Spleen (tissue), 11 donors: ENCODE measurements at regions not wholly inside any gene's neighbourhood (a gene's known extent, or its start where the extent isn't known, plus 50 kb on each side); places are given as distances from the start of the nearest gene placed in this dataset.

Experiments
- DNase-seq: peaks from one replicate; pipeline ENCODE4 v3.0.0-alpha.2; 2020
- H3K27ac ChIP-seq, 8 donors: fragments of 200-600 bp; sonication (generic) in 7 of 8; 1 replicate in 4 of 8; 2 replicates in 4 of 8; pipeline versions ENCODE4 v1.5.0 to v1.8.0; 2016 to 2021; ENCODE audit warnings: inconsistent platforms in 4 of 8, mild to moderate bottlenecking in 4 of 8, moderate library complexity in 1 of 8
- H3K27me3 ChIP-seq, 7 donors: fragments of 200-600 bp; sonication (generic) in 6 of 7; replicated peaks in 1 of 7; 1 replicate in 4 of 7; 2 replicates in 3 of 7; pipeline versions ENCODE4 v1.5.0 to v1.8.0; 2016 to 2021; ENCODE audit warnings: inconsistent platforms in 3 of 7, mild to moderate bottlenecking in 1 of 7
- H3K36me3 ChIP-seq, 6 donors: fragments of 200-600 bp; sonication (generic) in 5 of 6; 1 replicate in 4 of 6; 2 replicates in 2 of 6; pipeline versions ENCODE4 v1.5.0 to v1.8.0; 2016 to 2021; ENCODE audit warnings: inconsistent platforms in 2 of 6
- H3K4me1 ChIP-seq, 6 donors: fragments of 200-600 bp; sonication (generic) in 5 of 6; 1 replicate in 3 of 6; 2 replicates in 3 of 6; pipeline versions ENCODE4 v1.5.0 to v1.8.0; 2016 to 2021; ENCODE audit warnings: inconsistent platforms in 3 of 6
- H3K4me3 ChIP-seq, 8 donors: fragments of 200-600 bp; sonication (generic) in 7 of 8; 1 replicate in 4 of 8; 2 replicates in 4 of 8; pipeline versions ENCODE4 v1.5.0 to v1.8.0; 2016 to 2021; ENCODE audit warnings: inconsistent platforms in 4 of 8, mild to moderate bottlenecking in 4 of 8, moderate library complexity in 2 of 8
- H3K9me3 ChIP-seq, 8 donors: fragments of 200-600 bp; sonication (generic) in 7 of 8; 1 replicate in 4 of 8; 2 replicates in 4 of 8; pipeline versions ENCODE4 v1.5.0 to v1.8.0; 2016 to 2021; ENCODE audit warnings: inconsistent platforms in 4 of 8
- POLR2A ChIP-seq, 3 donors: fragments of 450-650 bp; IDR thresholded peaks; one replicate each; pipeline ENCODE4 v1.5.1; 2017; ENCODE audit warnings: antibody characterized with exemption in 3 of 3, mild to moderate bottlenecking in 1 of 3
- POLR2AphosphoS5 ChIP-seq, 3 donors: sonication (generic); formaldehyde crosslinking; IDR thresholded peaks; one replicate each; pipeline ENCODE4 v1.5.1; 2017; ENCODE audit warnings: antibody characterized with exemption in 3 of 3
- WGBS, 5 donors: extraction: QIAGEN DNeasy Blood & Tissue Kit in 3 of 5; methylation state at CpG; one replicate each; pipeline versions ENCODE4 v1.1.5 to v1.1.7; 2013 to 2018; 5-methylcytosine and 5-hydroxymethylcytosine counted together
- intact Hi-C: fragments of 100-400 bp; cut with DNase I; formaldehyde crosslinking; loops from one replicate; pipeline ENCODE4 v1.15.0; 2023; ENCODE audit warnings: low total_unique reads
- TF ChIP-seq, protein P1 (sequence below), 11 experiments: fragments of 200-600 bp in 7 of 11; fragments of 450-650 bp in 4 of 11; sonication (generic) in 4 of 11; IDR thresholded peaks in 8 of 11; conservative IDR thresholded peaks in 3 of 11; 1 replicate in 7 of 11; 2 replicates in 4 of 11; pipeline versions ENCODE4 v1.4.0 to v1.8.0; 2016 to 2021; ENCODE audit warnings: antibody characterized with exemption in 11 of 11, inconsistent platforms in 4 of 11, mild to moderate bottlenecking in 1 of 11
- donor health status: healthy with polysubstance abuse.
- donor health status: DM: no; HTN: no; CAD: no; lungs with moderate emphysema.
- donor health status: DM: no; HTN: no; CAD: no.
- donor health status: Bipolar disorder and iron deficiency.
- donor health status: healthy.
- donor health status: DM: no; HTN: no; CAD: no.
- donor health status: DM: yes; HTN: yes; CAD: no.

DNA sequence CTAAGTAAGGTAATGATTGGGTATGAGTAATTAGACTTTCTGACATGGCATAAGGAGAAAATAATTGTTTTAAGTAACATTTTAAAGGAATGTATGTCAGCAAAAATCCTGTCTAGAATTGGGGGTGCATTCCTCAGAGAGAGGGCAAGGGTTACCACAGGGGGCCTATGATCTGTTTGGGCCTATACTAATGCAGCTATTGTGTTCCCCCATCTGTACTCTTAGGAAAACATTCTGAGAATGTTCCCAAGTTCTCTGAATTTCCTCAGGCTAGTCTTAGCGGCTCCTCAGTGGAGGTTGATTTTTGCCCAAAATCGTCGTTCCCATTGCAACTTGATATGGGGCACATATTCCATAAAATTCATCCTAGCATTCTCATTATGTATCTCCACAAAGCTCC lies 1216.4 kb upstream of the GBE1 start:
- H3K4me3 ChIP-seq: no peak overlapping the region
- no peaks in the 10 kb centered on the region for H3K27me3 ChIP-seq
- H3K9me3 ChIP-seq: peaks cover 0 to 23% (median 6%) of the 10 kb centered on the region in 8 donors
- H3K36me3 ChIP-seq: no peaks in the 10 kb centered on the region
- intact Hi-C loops: no loop called here
- DNase-seq: no peak
- WGBS, 5 donors: 82 to 92% (median 90%) methylated on average over 3 of the region's 3 CpGs
- H3K27ac ChIP-seq: no peak overlapping the region
- H3K4me1 ChIP-seq: no peaks in the 10 kb centered on the region
- TF ChIP-seq, protein P1, sequence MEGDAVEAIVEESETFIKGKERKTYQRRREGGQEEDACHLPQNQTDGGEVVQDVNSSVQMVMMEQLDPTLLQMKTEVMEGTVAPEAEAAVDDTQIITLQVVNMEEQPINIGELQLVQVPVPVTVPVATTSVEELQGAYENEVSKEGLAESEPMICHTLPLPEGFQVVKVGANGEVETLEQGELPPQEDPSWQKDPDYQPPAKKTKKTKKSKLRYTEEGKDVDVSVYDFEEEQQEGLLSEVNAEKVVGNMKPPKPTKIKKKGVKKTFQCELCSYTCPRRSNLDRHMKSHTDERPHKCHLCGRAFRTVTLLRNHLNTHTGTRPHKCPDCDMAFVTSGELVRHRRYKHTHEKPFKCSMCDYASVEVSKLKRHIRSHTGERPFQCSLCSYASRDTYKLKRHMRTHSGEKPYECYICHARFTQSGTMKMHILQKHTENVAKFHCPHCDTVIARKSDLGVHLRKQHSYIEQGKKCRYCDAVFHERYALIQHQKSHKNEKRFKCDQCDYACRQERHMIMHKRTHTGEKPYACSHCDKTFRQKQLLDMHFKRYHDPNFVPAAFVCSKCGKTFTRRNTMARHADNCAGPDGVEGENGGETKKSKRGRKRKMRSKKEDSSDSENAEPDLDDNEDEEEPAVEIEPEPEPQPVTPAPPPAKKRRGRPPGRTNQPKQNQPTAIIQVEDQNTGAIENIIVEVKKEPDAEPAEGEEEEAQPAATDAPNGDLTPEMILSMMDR (IDR thresholded peaks at IDR 0.05 in 8 of 11, conservative IDR thresholded peaks at IDR 0.05 in 3 of 11): no peak
- TF ChIP-seq POLR2AphosphoS5 (IDR thresholded peaks at IDR 0.05) (no peak), POLR2A (IDR thresholded peaks at IDR 0.05) (no peak)

GRCh38 chr3:82973791-82974190 lies 1212.3 kb upstream of the GBE1 start:
- TF ChIP-seq, protein P1 (IDR thresholded peaks at IDR 0.05 in 8 of 11, conservative IDR thresholded peaks at IDR 0.05 in 3 of 11): no peak
- TF ChIP-seq POLR2AphosphoS5 (IDR thresholded peaks at IDR 0.05): no peak
- H3K4me3 ChIP-seq: no peak overlapping the region
- no peak for DNase-seq
- no peak overlapping the region for H3K27ac ChIP-seq
- H3K4me1 ChIP-seq: no peaks in the 10 kb centered on the region
- intact Hi-C loops: no loop called here
- WGBS, 5 donors: 76 to 89% (median 81%) methylated on average over 1 of the region's 1 CpG
- H3K36me3 ChIP-seq: no peaks in the 10 kb centered on the region
- no peaks in the 10 kb centered on the region for H3K27me3 ChIP-seq
- H3K9me3 ChIP-seq: peaks cover 0 to 11% (median 3%) of the 10 kb centered on the region in 8 donors

- no peak overlapping the region for H3K4me3 ChIP-seq
- no peak for TF ChIP-seq POLR2AphosphoS5 (IDR thresholded peaks at IDR 0.05)
- TF ChIP-seq, protein P1 (IDR thresholded peaks at IDR 0.05 in 8 of 11, conservative IDR thresholded peaks at IDR 0.05 in 3 of 11): no peak
- no peak for TF ChIP-seq POLR2A (IDR thresholded peaks at IDR 0.05)
- H3K9me3 ChIP-seq: peaks cover 0 to 3% (median 0%) of the 10 kb centered on the region in 8 donors
- H3K27me3 ChIP-seq: no peaks in the 10 kb centered on the region
- no peaks in the 10 kb centered on the region for H3K36me3 ChIP-seq
- intact Hi-C loops: no loop called here
- no peak for DNase-seq
- H3K27ac ChIP-seq: no peak overlapping the region
- H3K4me1 ChIP-seq: no peaks in the 10 kb centered on the region
Measured at GRCh38 chr3:82960379-82960778, 1198.9 kb upstream of the GBE1 start.

DNA sequence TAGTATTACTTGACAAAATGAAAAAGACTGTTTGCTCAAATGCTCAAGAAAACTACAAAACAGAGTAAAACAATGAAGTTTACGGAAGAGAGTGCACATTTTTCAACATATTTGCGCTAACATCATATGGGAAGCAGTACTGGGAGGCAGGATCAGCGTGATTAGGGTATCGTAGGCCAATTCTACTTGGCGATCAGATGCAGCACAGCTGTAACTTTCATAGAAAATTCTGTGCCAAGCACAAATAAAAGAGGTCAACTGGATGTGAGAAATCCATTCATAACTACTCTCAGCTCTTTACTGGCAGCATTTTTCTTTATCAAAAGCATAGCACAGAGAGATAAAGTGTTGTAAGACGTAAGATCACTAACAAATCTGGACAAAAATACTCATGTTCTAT lies 1196.3 kb upstream of the GBE1 start:
- no peak for DNase-seq
- Histone ChIP-seq H3K27ac (no peak overlapping the region), H3K4me3 (no peak overlapping the region), H3K27me3 (no peaks in the 10 kb centered on the region), H3K9me3 (peaks cover 0 to 15% (median 6%) of the 10 kb centered on the region in 8 donors), H3K36me3 (no peaks in the 10 kb centered on the region), H3K4me1 (no peaks in the 10 kb centered on the region)
- no peak for TF ChIP-seq POLR2A (IDR thresholded peaks at IDR 0.05)
- TF ChIP-seq, protein P1 (IDR thresholded peaks at IDR 0.05 in 8 of 11, conservative IDR thresholded peaks at IDR 0.05 in 3 of 11): no peak
- no peak for TF ChIP-seq POLR2AphosphoS5 (IDR thresholded peaks at IDR 0.05)
- intact Hi-C loops: no loop called here
- 59 to 74% (median 70%) methylated on average over 6 of the region's 6 CpGs for WGBS, 5 donors
